ENCODE measurements at regions not wholly inside any gene's neighbourhood (a gene's known extent, or its start where the extent isn't known, plus 50 kb on each side); places are given as distances from the start of the nearest gene placed in this dataset.
"Not testable (repeated sequence)": the region's sequence is repeated elsewhere in the genome, so short reads cannot be mapped to it uniquely, and the experiment has no call there.

GRCh38 chr11:21933095-21933494, 259.8 kb upstream of the ANO5 start:
- no peak for FAIRE-seq

GRCh38 chr11:21944577-21944976, 248.3 kb upstream of the ANO5 start:
- no peak for FAIRE-seq

GRCh38 chr11:21948876-21949275, 244.0 kb upstream of the ANO5 start:
- FAIRE-seq, result no peak

GRCh38 chr11:21949763-21950413, 243.0 kb upstream of the ANO5 start:
- FAIRE-seq, result no peak

GRCh38 chr11:21963013-21963412, 229.9 kb upstream of the ANO5 start:
- no peak for FAIRE-seq

- no peak for FAIRE-seq
These were observed 227.7 kb upstream of the ANO5 start for GRCh38 chr11:21965221-21965620.

GRCh38 chr11:21968702-21969101, 224.2 kb upstream of the ANO5 start:
- no peak for FAIRE-seq

GRCh38 chr11:21969841-21970240, 223.0 kb upstream of the ANO5 start:
- no peak for FAIRE-seq

GRCh38 chr11:21975242-21975641, 217.6 kb upstream of the ANO5 start:
- no peak for FAIRE-seq

- FAIRE-seq, result no peak
These were observed 216.7 kb upstream of the ANO5 start for GRCh38 chr11:21976210-21976609.

- no peak for FAIRE-seq
These were observed 209.5 kb upstream of the ANO5 start for GRCh38 chr11:21983431-21983830.

GRCh38 chr11:21986361-21986760, 206.5 kb upstream of the ANO5 start:
- FAIRE-seq, result no peak

GRCh38 chr11:21987261-21987660, 205.6 kb upstream of the ANO5 start:
- FAIRE-seq, result no peak

- no peak for FAIRE-seq
These were observed 204.4 kb upstream of the ANO5 start for GRCh38 chr11:21988477-21988876.

GRCh38 chr11:22001803-22002202, 191.1 kb upstream of the ANO5 start:
- not testable (repeated sequence) for FAIRE-seq

GRCh38 chr11:22006901-22007300, 186.0 kb upstream of the ANO5 start:
- no peak for FAIRE-seq

GRCh38 chr11:22031791-22032190, 161.1 kb upstream of the ANO5 start:
- FAIRE-seq, result no peak

GRCh38 chr11:22037505-22037904, 155.4 kb upstream of the ANO5 start:
- FAIRE-seq, result no peak

GRCh38 chr11:22041039-22041438, 151.8 kb upstream of the ANO5 start:
- FAIRE-seq, result no peak

GRCh38 chr11:22042081-22042480, 150.8 kb upstream of the ANO5 start:
- FAIRE-seq, result no peak

- no peak for FAIRE-seq
These were observed 148.8 kb upstream of the ANO5 start for GRCh38 chr11:22044126-22044525.

GRCh38 chr11:22049276-22049675, 143.6 kb upstream of the ANO5 start:
- FAIRE-seq, result no peak

- no peak for FAIRE-seq
These were observed 127.4 kb upstream of the ANO5 start for GRCh38 chr11:22065472-22065871.

GRCh38 chr11:22069844-22070243, 123.0 kb upstream of the ANO5 start:
- FAIRE-seq, result no peak

- no peak for FAIRE-seq
These were observed 116.5 kb upstream of the ANO5 start for GRCh38 chr11:22076271-22076930.
